NT2/D1 (cell line): ENCODE measurements at regions not wholly inside any gene's neighbourhood (a gene's known extent, or its start where the extent isn't known, plus 50 kb on each side); places are given as distances from the start of the nearest gene placed in this dataset.

Experiments
- YY1 ChIP-seq: IDR thresholded peaks from 2 replicates; pipeline ENCODE4 v1.6.1; 2011; ENCODE audit not compliant: insufficient read length, insufficient read depth
- ZNF274 ChIP-seq: IDR thresholded peaks from 2 replicates; pipeline ENCODE4 v1.6.1; 2011; ENCODE audit warnings: mild to moderate bottlenecking, low read depth, low read length

- TF ChIP-seq YY1: no peak
- no peak for TF ChIP-seq ZNF274
These were observed 473.6 kb downstream of the DMAC1 start for GRCh38 chr9:7325995-7326394.
